ENCODE measurements at regions not wholly inside any gene's neighbourhood (a gene's known extent, or its start where the extent isn't known, plus 50 kb on each side); places are given as distances from the start of the nearest gene placed in this dataset.

- Histone ChIP-seq H3K36me3 (no peaks in the 10 kb centered on the region), H3K27me3 (no peaks in the 10 kb centered on the region), H3K4me1 (ENCODE audit: control insufficient read depth in 1 of 2, insufficient read depth in 1 of 2, low read depth in 1 of 2, low read length in 1 of 2) (no peaks in the 10 kb centered on the region), H3K4me3 (ENCODE audit: low read depth in 1 of 2, low read length in 1 of 2) (no peak overlapping the region), H3K27ac (no peak overlapping the region), H3K9me3 (no peaks in the 10 kb centered on the region)
- TF ChIP-seq CTCF (IDR thresholded peaks at IDR 0.05), result no peak
These were observed 173.3 kb upstream of the BET1 start for GRCh38 chr7:94177441-94177840.

DNA sequence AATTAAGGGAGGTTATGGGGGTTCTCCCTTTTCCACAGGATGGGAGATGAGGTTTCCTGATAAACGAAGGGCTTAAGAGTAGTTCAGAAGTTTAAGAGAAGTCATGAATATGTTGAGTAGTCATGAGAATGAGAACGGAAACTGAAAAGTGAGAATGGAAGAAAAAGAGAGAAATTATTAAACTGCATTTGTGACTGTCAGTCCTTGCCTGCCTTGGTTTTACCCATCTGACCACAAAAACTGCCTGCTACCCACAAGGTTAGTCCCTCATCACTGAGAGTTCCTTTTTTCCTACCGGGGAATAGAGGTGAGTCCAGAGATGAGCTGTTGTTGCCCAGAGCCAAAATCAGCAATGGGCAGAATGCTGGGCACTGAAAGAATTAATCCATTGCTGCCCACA is 174.1 kb upstream of the BET1 start:
- TF ChIP-seq CTCF (IDR thresholded peaks at IDR 0.05), result no peak
- Histone ChIP-seq H3K9me3 (no peaks in the 10 kb centered on the region), H3K36me3 (no peaks in the 10 kb centered on the region), H3K27ac (no peak overlapping the region), H3K4me3 (ENCODE audit: low read depth in 1 of 2, low read length in 1 of 2) (no peak overlapping the region), H3K27me3 (no peaks in the 10 kb centered on the region), H3K4me1 (ENCODE audit: control insufficient read depth in 1 of 2, insufficient read depth in 1 of 2, low read depth in 1 of 2, low read length in 1 of 2) (peaks cover 0 to 2% of the 10 kb centered on the region in 2 experiments)

- Histone ChIP-seq H3K4me1 (ENCODE audit: control insufficient read depth in 1 of 2, insufficient read depth in 1 of 2, low read depth in 1 of 2, low read length in 1 of 2) (peaks cover 0 to 7% of the 10 kb centered on the region in 2 experiments), H3K4me3 (ENCODE audit: low read depth in 1 of 2, low read length in 1 of 2) (no peak overlapping the region), H3K36me3 (no peaks in the 10 kb centered on the region), H3K27ac (no peak overlapping the region), H3K27me3 (no peaks in the 10 kb centered on the region), H3K9me3 (no peaks in the 10 kb centered on the region)
- TF ChIP-seq CTCF (IDR thresholded peaks at IDR 0.05), result no peak
These were observed 175.3 kb upstream of the BET1 start for GRCh38 chr7:94179466-94179865.

GRCh38 chr7:94182066-94182465 is 177.9 kb upstream of the BET1 start:
- Histone ChIP-seq H3K9me3 (no peaks in the 10 kb centered on the region), H3K4me1 (ENCODE audit: control insufficient read depth in 1 of 2, insufficient read depth in 1 of 2, low read depth in 1 of 2, low read length in 1 of 2) (peaks cover 0 to 7% of the 10 kb centered on the region in 2 experiments), H3K36me3 (no peaks in the 10 kb centered on the region), H3K27me3 (no peaks in the 10 kb centered on the region), H3K4me3 (ENCODE audit: low read depth in 1 of 2, low read length in 1 of 2) (no peak overlapping the region), H3K27ac (no peak overlapping the region)
- TF ChIP-seq CTCF (IDR thresholded peaks at IDR 0.05), result no peak

DNA sequence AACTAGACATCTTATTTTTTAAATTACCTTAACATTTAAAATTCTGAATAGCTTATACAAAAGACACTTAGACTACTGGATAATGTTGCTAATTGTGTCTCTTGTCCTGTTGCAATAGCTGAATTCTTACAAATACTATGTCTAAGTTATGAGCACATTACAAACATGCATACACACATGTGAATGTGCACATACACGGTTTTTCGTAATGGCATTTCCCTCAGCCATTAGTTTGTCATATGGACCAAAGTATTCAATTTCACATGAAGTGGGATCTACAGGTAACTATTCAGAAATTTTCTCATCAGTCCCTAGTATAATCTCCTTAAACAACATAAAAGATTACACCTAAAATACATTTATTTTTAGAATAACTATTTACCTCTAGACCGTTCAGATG is 178.6 kb upstream of the BET1 start:
- no peak overlapping the region for H3K27ac ChIP-seq
- no peak for TF ChIP-seq CTCF (IDR thresholded peaks at IDR 0.05)
- no peaks in the 10 kb centered on the region for H3K9me3 ChIP-seq
- H3K27me3 ChIP-seq, result no peaks in the 10 kb centered on the region
- peaks cover 0 to 7% of the 10 kb centered on the region in 2 experiments for H3K4me1 ChIP-seq (ENCODE audit: control insufficient read depth in 1 of 2, insufficient read depth in 1 of 2, low read depth in 1 of 2, low read length in 1 of 2)
- H3K4me3 ChIP-seq (ENCODE audit: low read depth in 1 of 2, low read length in 1 of 2), result no peak overlapping the region
- H3K36me3 ChIP-seq, result no peaks in the 10 kb centered on the region

GRCh38 chr7:94183289-94183749 is 179.2 kb upstream of the BET1 start:
- Histone ChIP-seq H3K4me1 (ENCODE audit: control insufficient read depth in 1 of 2, insufficient read depth in 1 of 2, low read depth in 1 of 2, low read length in 1 of 2) (peaks cover 0 to 7% of the 10 kb centered on the region in 2 experiments), H3K27me3 (no peaks in the 10 kb centered on the region), H3K36me3 (no peaks in the 10 kb centered on the region), H3K27ac (no peak overlapping the region), H3K4me3 (ENCODE audit: low read depth in 1 of 2, low read length in 1 of 2) (no peak overlapping the region), H3K9me3 (no peaks in the 10 kb centered on the region)
- no peak for TF ChIP-seq CTCF (IDR thresholded peaks at IDR 0.05)

All from neutrophil (primary cell).